HG03175 (cell line): ENCODE measurements at regions not wholly inside any gene's neighbourhood (a gene's known extent, or its start where the extent isn't known, plus 50 kb on each side); places are given as distances from the start of the nearest gene placed in this dataset.
"Not testable (repeated sequence)": the region's sequence is repeated elsewhere in the genome, so short reads cannot be mapped to it uniquely, and the experiment has no call there.

Experiments used
- ATAC-seq: cut with Tn5 transposase; IDR thresholded peaks from one replicate; pipeline ENCODE4 v1.9.1; 2021; ENCODE audit warnings: mild to moderate bottlenecking, moderate library complexity; ENCODE audit not compliant: unreplicated experiment

DNA sequence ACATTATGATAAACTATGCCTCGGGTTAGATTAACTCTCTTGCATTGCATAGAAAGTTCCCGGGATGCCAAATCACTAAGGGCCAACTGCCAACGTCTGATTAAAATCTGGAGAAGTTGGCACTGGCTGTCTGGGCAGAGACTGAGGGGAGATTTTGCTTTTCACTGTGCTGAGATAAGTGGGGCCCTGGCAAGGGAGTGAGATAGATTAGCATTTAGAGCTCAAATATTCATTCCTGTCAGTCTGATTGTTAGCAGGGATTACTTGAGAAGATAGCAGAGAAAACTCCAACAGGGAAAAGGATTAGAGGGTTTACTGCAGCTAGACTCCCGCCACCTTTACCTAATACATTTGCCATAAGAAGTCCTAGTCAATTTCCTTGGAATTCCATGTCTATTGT is 714.1 kb upstream of the CHRM3 start:
- ATAC-seq, result no peak

DNA sequence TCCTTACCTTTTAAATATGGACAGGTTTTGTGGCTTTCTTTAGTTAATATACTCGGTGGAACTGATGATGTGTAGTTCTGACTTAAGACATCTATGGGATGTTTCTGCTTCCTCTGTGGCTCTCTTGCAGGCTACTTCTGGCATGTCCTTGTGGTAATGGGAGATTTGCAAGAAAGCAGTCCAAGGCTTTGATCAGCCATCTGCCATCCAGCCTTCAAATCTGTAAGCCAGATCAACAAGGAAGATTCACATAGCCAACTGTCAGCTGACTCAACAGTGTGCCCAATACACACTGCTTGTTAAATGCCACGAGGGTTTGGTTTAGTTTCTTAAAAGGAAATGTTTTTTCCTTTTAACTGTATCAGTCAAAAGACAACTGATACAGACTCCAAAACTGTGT is 722.2 kb upstream of the CHRM3 start:
- ATAC-seq, result no peak

- no peak for ATAC-seq
Observed at GRCh38 chr1:238660849-238661248, 725.5 kb upstream of the CHRM3 start.

- ATAC-seq, result no peak
Observed at GRCh38 chr1:238658763-238659162, 727.6 kb upstream of the CHRM3 start.

DNA sequence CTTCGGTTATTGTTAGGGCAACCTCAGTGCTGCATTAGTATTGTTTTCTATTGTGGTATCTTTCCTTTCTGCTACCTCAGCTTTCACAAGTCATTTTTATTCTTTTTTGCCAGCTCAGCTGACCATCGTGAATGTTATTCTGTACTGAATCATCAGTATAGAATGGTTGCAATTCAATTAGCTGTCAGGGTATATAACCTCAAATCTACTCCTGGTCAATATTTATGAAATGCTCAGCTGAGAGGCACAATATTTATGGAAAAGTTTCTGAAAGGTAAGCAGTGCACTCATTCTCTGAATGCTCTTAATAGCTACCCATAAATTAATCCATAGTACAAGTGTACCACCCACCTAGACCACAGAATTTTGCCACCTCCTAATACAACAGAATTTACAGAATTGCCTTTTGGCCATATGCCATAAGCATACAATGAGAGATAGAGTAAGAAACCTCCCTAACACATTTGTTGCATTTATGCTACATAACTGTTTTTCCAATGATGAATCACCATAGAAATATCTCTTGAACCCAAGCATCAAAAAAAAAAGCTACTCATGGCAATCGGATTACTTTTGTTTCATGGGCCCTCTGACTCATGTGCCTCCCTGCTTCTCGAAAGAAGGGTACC is 732.6 kb upstream of the CHRM3 start:
- no peak for ATAC-seq

GRCh38 chr1:238652346-238652968 is 733.9 kb upstream of the CHRM3 start:
- ATAC-seq, result no peak

DNA sequence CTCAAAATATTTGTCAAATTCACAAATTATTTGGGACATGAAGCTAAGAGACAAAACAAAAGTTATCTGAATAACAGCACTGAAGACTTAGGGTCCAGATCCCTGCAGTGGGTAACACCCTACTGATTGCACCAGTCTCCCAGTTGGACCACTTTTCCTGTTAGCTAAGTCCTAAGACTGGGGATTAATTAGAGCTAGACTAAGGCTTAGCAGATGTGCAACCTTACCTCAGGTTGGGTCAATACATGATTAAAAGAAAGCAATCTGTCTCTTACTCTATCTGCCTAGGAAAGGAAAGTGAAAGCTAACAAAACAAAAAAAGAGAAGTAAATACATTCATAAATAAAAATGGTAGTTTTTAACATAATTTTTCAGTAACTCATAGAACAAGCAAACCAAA is 737.2 kb upstream of the CHRM3 start:
- no peak for ATAC-seq

- no peak for ATAC-seq
Observed at GRCh38 chr1:238648751-238649150, 737.6 kb upstream of the CHRM3 start.

GRCh38 chr1:238648296-238648695 is 738.1 kb upstream of the CHRM3 start:
- no peak for ATAC-seq

- ATAC-seq, result no peak
Observed at GRCh38 chr1:238647877-238648276, 738.5 kb upstream of the CHRM3 start.

DNA sequence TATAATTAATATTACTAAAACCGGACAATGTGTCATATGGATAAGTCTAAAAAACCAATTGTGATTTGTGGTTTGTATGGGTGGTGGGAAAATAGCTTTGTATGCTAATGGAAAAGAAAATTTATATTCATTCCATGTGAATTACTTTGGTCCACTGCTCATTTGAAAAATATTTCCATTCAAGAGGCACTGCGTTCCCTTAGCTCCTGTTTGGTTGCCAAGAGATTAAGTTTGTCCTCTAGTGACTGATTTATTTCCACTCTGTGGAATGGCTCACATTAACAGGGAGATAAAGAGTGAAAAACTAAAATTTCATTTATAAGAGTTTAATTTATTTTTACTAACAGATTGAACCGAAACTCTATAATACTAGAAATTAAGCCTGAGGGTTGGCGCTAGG is 744.1 kb upstream of the CHRM3 start:
- no peak for ATAC-seq

DNA sequence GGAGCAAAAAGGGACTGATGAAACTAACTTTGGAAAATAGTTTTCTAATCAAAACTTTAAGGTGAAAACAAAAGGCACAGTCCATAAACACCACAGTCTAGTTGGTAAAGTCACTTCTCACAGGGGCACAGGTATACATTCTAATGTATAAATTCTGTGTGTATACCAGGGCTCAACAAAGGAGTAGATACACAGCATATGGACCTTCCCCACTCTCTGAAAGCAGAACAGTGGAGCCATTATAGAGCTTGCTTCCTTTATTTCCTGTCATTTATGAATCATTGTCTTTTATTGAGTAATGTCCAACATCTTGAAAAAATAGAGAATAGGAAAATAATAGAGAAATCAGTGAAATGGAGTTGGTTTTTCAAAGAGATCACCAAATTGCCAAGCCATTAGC is 746.5 kb upstream of the CHRM3 start:
- ATAC-seq, result no peak

- ATAC-seq, result no peak
Observed at GRCh38 chr1:238628110-238628509, 737.4 kb upstream of the ZP4 start.

DNA sequence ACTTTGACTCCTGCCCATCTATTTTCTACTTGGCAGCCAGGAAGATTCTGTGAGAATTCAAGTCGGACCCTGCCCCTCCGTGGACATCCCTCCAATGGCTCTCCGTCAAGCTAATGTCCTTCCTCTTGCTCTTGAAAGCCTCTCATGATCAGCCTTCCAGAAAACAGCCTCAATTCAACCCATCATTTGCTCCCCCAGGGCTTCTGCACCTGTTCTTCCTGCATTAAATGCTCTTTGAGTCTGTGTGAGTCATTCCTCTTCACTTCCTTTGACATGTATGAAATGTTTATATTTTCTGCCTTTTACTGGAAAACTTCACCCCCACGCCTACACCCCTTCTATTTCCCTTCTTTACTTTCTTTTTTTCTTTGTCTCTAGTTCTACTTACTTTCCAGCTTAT is 734.1 kb upstream of the ZP4 start:
- no peak for ATAC-seq

DNA sequence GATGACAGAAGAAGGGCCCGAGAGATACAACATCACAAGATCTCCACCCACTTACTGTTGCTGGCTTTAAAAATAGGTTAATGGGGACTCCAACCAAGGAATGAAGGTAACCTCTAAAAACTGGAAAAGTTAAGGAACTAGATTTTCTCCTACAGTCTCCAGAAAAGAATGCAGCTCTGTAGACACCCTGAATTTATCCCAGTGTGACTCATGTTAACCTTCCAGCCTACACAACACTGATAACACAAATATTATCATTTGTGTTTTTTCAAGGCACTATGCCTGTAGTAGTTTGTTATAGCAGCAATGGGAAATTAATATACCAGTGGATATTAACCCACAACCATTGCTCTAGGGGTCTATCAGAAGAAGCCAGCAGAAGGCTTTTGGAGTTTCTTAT is 730.7 kb upstream of the ZP4 start:
- ATAC-seq, result no peak

DNA sequence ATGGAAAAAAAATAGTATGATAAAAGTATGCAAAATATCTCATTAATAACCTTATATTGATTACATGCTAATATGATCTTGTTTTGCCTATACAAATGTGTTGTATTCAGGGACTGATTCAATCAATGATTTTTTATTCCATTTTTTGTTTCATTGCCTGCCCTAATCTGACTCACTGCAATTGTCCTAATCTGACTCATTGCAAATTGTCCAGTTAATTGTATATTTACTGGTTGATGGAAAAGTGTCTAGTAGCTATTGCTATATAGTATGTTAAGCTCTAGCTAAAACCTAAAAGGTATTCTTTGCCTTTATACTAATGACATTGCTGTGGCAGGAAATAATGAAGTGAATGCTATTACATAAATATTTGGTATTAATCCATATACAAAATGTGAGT is 728.9 kb upstream of the ZP4 start:
- ATAC-seq, result no peak

GRCh38 chr1:238611406-238611805 is 720.7 kb upstream of the ZP4 start:
- ATAC-seq, result no peak

DNA sequence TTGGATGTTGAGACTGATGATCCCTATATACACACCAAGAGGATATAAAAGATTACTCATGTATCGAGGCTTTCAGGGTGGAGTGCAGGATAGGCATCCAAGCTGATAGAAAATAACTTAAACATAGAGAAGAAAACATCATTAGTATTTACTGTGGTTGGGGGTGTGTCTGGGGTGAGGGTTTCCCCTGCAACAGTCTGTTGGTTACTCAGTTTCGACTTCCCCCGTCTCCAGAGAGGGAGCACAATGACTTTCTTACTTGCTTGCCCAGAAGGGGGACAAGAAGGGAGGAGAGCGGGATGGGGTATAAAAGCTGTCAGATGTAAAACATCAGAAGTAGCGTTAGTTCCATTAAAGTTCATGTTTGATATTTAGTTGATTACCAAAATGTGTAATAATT is 717.4 kb upstream of the ZP4 start:
- ATAC-seq, result no peak

- no peak for ATAC-seq
Observed at GRCh38 chr1:238606896-238607295, 716.2 kb upstream of the ZP4 start.

DNA sequence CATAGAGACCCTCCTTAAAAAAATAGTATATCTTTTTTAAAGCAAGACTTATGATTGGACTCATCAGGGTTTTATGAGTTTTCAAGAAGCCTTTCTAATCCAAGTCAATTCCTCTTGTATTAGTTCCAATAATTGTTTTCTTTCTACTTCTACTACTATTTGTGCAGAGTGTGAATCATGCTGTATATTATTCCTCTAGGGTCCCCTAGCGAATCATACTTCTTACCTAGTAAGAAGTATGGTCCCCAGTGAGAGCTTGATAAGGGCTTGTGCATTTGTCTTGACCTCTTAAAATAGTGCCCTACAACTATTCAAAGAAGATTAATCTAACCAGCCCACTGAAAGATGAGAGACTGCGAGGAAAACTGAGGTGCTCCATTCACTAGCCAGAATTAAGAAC is 715.7 kb upstream of the ZP4 start:
- ATAC-seq, result no peak

DNA sequence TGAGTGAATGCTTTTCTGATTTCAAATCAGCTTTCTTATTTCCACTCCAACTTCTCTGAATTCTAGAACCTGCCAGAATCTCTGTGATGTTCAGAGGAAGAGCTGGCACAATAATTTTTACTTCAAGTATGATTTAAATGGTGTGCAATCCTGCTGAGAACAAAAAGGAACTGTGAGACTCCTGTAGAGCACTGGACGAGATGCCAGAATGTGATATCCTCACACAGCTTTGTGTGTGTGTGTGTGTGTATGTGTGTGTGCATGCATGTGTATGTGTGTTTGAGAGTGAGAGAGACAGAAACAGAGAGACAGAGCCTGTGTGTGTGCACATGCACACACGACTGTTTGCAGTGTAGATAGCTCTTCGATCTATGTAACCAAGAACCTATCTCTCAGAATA is 713.6 kb upstream of the ZP4 start:
- ATAC-seq, result no peak

- ATAC-seq, result not testable (repeated sequence)
Observed at GRCh38 chr1:238601604-238602003, 710.9 kb upstream of the ZP4 start.

DNA sequence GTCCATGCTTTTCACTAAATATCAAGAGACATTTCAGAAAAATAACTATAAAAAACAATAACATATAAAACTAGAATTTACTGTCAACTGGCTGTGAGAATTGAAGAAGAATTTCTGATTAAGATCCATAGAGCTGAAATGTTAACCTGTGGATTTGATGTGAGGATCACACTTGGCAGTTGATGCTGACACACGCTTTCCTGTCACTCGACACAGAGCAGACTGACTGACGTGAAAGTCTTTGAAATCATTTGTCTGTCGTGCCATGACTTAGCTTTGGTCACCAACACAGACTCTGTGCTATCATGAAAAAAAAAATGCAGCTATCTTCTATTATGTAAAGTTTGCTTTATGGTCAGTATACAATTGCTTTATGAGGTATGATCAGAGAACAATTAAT is 706.0 kb upstream of the ZP4 start:
- no peak for ATAC-seq
